CD4-positive, alpha-beta T cell treated with Interleukin-4 for 1 hour (primary cell): ENCODE measurements at regions not wholly inside any gene's neighbourhood (a gene's known extent, or its start where the extent isn't known, plus 50 kb on each side); places are given as distances from the start of the nearest gene placed in this dataset.

Source experiments
- DNase-seq, 2 donors: peaks; one replicate each; pipeline ENCODE4 v3.0.0-alpha.2; 2020 to 2022

GRCh38 chr10:30116041-30116491 lies 56.7 kb upstream of the JCAD start:
- no peak for DNase-seq

DNA sequence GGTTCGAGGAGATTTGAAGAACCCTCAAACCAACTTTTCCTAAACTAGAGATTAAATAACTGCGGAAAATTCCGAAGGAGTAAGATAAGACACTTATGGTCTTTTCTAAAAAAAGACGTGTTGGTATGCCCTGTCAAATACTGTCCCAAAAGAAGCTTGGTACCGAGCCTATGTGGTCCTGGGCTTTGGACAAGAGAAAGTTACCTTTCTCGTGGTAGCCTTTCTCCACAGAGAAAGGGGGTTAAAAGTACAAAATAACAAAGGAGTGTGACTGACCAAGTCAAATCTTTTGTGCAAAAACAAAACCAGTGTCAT lies 56.2 kb upstream of the JCAD start:
- DNase-seq: no peak

GRCh38 chr10:30114881-30115625 lies 55.7 kb upstream of the JCAD start:
- no peak for DNase-seq

- no peak for DNase-seq
Measured at GRCh38 chr10:30114401-30114800, 55.0 kb upstream of the JCAD start.

GRCh38 chr10:30111340-30112022 lies 52.1 kb upstream of the JCAD start:
- DNase-seq: no peak
